LoVo (cell line): ENCODE measurements at regions not wholly inside any gene's neighbourhood (a gene's known extent, or its start where the extent isn't known, plus 50 kb on each side); places are given as distances from the start of the nearest gene placed in this dataset.

Experiments
- DNase-seq: peaks from one replicate; pipeline ENCODE4 v3.0.0-alpha.2; 2016; ENCODE audit warnings: low spot score

GRCh38 chr3:124497487-124497886 lies 232.8 kb upstream of the UMPS start:
- DNase-seq: no peak

GRCh38 chr3:124498891-124499290 lies 231.4 kb upstream of the UMPS start:
- DNase-seq: no peak

GRCh38 chr3:124504332-124505059 lies 225.8 kb upstream of the UMPS start:
- no peak for DNase-seq

- no peak for DNase-seq
These were observed 220.4 kb upstream of the UMPS start for GRCh38 chr3:124509884-124510283.

GRCh38 chr3:124510290-124510689 lies 220.0 kb upstream of the UMPS start:
- DNase-seq: no peak

GRCh38 chr3:124512881-124513609 lies 217.2 kb upstream of the UMPS start:
- no peak for DNase-seq

GRCh38 chr3:124513610-124513997 lies 216.6 kb upstream of the UMPS start:
- no peak for DNase-seq

GRCh38 chr3:124514683-124515082 lies 215.6 kb upstream of the UMPS start:
- DNase-seq: no peak

GRCh38 chr3:124516333-124516732 lies 213.9 kb upstream of the UMPS start:
- DNase-seq: no peak

- DNase-seq: no peak
These were observed 212.9 kb upstream of the UMPS start for GRCh38 chr3:124517306-124517705.

- DNase-seq: no peak
These were observed 211.9 kb upstream of the UMPS start for GRCh38 chr3:124518350-124518749.

- no peak for DNase-seq
These were observed 210.6 kb upstream of the UMPS start for GRCh38 chr3:124519591-124520194.

- DNase-seq: no peak
These were observed 209.3 kb upstream of the UMPS start for GRCh38 chr3:124520970-124521369.

- no peak for DNase-seq
These were observed 208.1 kb upstream of the UMPS start for GRCh38 chr3:124522082-124522625.

GRCh38 chr3:124526601-124527000 lies 203.7 kb upstream of the UMPS start:
- no peak for DNase-seq

- no peak for DNase-seq
These were observed 200.3 kb upstream of the UMPS start for GRCh38 chr3:124529826-124530571.

- DNase-seq: no peak
These were observed 199.3 kb upstream of the UMPS start for GRCh38 chr3:124530916-124531315.

- no peak for DNase-seq
These were observed 198.2 kb upstream of the UMPS start for GRCh38 chr3:124532071-124532470.

GRCh38 chr3:124535306-124535705 lies 194.9 kb upstream of the UMPS start:
- DNase-seq: no peak

GRCh38 chr3:124540550-124541211 lies 189.6 kb upstream of the UMPS start:
- no peak for DNase-seq

- no peak for DNase-seq
These were observed 187.9 kb upstream of the UMPS start for GRCh38 chr3:124542214-124542869.
